ENCODE measurements at regions not wholly inside any gene's neighbourhood (a gene's known extent, or its start where the extent isn't known, plus 50 kb on each side); places are given as distances from the start of the nearest gene placed in this dataset.

- no peak for ATAC-seq
- Histone ChIP-seq H3K36me3 (no peaks in the 10 kb centered on the region), H3K27me3 (no peaks in the 10 kb centered on the region), H3K4me1 (no peaks in the 10 kb centered on the region), H3K9me3 (no peaks in the 10 kb centered on the region), H3K27ac (no peak overlapping the region), H3K4me3 (no peak overlapping the region)
- TF ChIP-seq POLR2A (IDR thresholded peaks at IDR 0.05) (no peak), CTCF (IDR thresholded peaks at IDR 0.05) (no peak)
- WGBS (ENCODE audit: insufficient coverage, low coverage, low lambda C conversion rate, missing lambda C conversion rate): 72% methylated on average over 7 of the region's 7 CpGs
- no peak for DNase-seq
- intact Hi-C loops (cut with DNase I): no loop called here
Observed at GRCh38 chr2:15700599-15701340, 109.1 kb downstream of the DDX1 start.

GRCh38 chr2:15701341-15701907 is 109.8 kb downstream of the DDX1 start:
- ATAC-seq (no peak), DNase-seq (no peak)
- Histone ChIP-seq H3K36me3 (no peaks in the 10 kb centered on the region), H3K4me3 (no peak overlapping the region), H3K27me3 (no peaks in the 10 kb centered on the region), H3K27ac (no peak overlapping the region), H3K9me3 (no peaks in the 10 kb centered on the region), H3K4me1 (no peaks in the 10 kb centered on the region)
- WGBS (ENCODE audit: insufficient coverage, low coverage, low lambda C conversion rate, missing lambda C conversion rate): 65% methylated on average over 8 of the region's 11 CpGs
- intact Hi-C loops (cut with DNase I): no loop called here
- TF ChIP-seq POLR2A (IDR thresholded peaks at IDR 0.05) (no peak), CTCF (IDR thresholded peaks at IDR 0.05) (no peak)

- intact Hi-C loops (cut with DNase I): no loop called here
- Histone ChIP-seq H3K27ac (no peak overlapping the region), H3K4me3 (no peak overlapping the region), H3K9me3 (no peaks in the 10 kb centered on the region), H3K36me3 (no peaks in the 10 kb centered on the region), H3K27me3 (no peaks in the 10 kb centered on the region), H3K4me1 (no peaks in the 10 kb centered on the region)
- ATAC-seq (no peak), DNase-seq (no peak)
- no peak for TF ChIP-seq POLR2A (IDR thresholded peaks at IDR 0.05)
- no peak for TF ChIP-seq CTCF (IDR thresholded peaks at IDR 0.05)
Observed at GRCh38 chr2:15701991-15702390, 110.3 kb downstream of the DDX1 start.

- Histone ChIP-seq H3K27me3 (no peaks in the 10 kb centered on the region), H3K9me3 (no peaks in the 10 kb centered on the region), H3K4me3 (no peak overlapping the region), H3K4me1 (no peaks in the 10 kb centered on the region), H3K36me3 (no peaks in the 10 kb centered on the region), H3K27ac (no peak overlapping the region)
- intact Hi-C loops (cut with DNase I): no loop called here
- ATAC-seq (peak; percentile 78 to 93 (median 87)), DNase-seq (no peak)
- 17% methylated on average over 3 of the region's 4 CpGs for WGBS (ENCODE audit: insufficient coverage, low coverage, low lambda C conversion rate, missing lambda C conversion rate)
- TF ChIP-seq CTCF (IDR thresholded peaks at IDR 0.05) (no peak), POLR2A (IDR thresholded peaks at IDR 0.05) (no peak)
Observed at GRCh38 chr2:15702452-15702851, 110.8 kb downstream of the DDX1 start.

Data from right lobe of liver (tissue), 6 donors.